ENCODE measurements at regions not wholly inside any gene's neighbourhood (a gene's known extent, or its start where the extent isn't known, plus 50 kb on each side); places are given as distances from the start of the nearest gene placed in this dataset.

DNA sequence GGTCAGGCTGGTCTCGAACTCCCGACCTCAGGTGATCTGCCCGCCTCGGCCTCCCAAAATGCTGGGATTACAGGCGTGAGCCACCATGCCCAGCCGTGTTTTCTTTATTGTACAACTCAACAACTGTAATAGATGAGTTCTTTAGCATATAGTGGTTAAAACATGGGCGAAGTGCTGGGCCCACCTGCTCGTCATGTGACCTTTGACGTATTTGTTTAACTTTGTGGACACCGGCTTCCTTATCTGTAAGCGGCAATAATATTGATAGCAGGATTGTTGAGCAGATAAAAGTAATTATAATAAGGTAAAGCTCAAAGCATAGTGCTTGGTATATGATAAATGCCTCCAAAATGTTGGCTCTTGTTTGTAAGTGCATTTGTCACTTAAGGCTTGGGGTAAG is 460.3 kb downstream of the KLF12 start:
- dilution Hi-C loops (cut with HindIII; ENCODE audit: low sequenced_read_pairs, unreplicated experiment) = no loop called here
- in situ Hi-C loops (cut with MboI; ENCODE audit: low sequenced_read_pairs) = no loop called here

More for the DNA sequence above, 460.3 kb downstream of the KLF12 start:
- ATAC-seq (ENCODE audit: low read depth) (no peak), DNase-seq (no peak)
- no peak overlapping the region for H3K4ac ChIP-seq (ENCODE audit: low read depth, low read length)
- H3K27ac ChIP-seq (ENCODE audit: insufficient read depth, low read length) = no peak overlapping the region
- H4K91ac ChIP-seq (ENCODE audit: insufficient read depth, low read depth, low read length) = no peak overlapping the region
- TF ChIP-seq, protein P1, sequence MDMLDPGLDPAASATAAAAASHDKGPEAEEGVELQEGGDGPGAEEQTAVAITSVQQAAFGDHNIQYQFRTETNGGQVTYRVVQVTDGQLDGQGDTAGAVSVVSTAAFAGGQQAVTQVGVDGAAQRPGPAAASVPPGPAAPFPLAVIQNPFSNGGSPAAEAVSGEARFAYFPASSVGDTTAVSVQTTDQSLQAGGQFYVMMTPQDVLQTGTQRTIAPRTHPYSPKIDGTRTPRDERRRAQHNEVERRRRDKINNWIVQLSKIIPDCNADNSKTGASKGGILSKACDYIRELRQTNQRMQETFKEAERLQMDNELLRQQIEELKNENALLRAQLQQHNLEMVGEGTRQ (IDR thresholded peaks at IDR 0.05; ENCODE audit: low read depth, low read length) = no peak
- no peak for TF ChIP-seq SMC3 (IDR thresholded peaks at IDR 0.05; ENCODE audit: low read depth, low read length)
- TF ChIP-seq BHLHE40 (IDR thresholded peaks at IDR 0.05; ENCODE audit: low read depth, low read length) = no peak
- no peak for TF ChIP-seq FOS (IDR thresholded peaks at IDR 0.05; ENCODE audit: low read depth, low read length)
- no peak for TF ChIP-seq NFE2L2 (IDR thresholded peaks at IDR 0.05; ENCODE audit: low read depth, low read length)
- H3K9ac ChIP-seq (ENCODE audit: low read depth, low read length) = no peak overlapping the region
- no CpG with 5 or more reads among the region's 11 CpGs for WGBS, 2 experiments (ENCODE audit: extremely low coverage in 2 of 2, insufficient read length in 1 of 2)
- no peak overlapping the region for H2BK120ac ChIP-seq (ENCODE audit: low read depth, low read length)
- ChIA-PET POLR2A (ENCODE audit: unreplicated experiment) (no interaction called here), CTCF (no interaction called here)
- H3K14ac ChIP-seq (replicated peaks; ENCODE audit: low read depth, low read length) = no peak overlapping the region
- H3K79me1 ChIP-seq (ENCODE audit: low read depth in 1 of 2, low read length in 2 of 2) = no peaks in the 10 kb centered on the region
- no peak overlapping the region for H2AFZ ChIP-seq (replicated peaks; ENCODE audit: low read length, poor library complexity)
- no peaks in the 10 kb centered on the region for H4K20me1 ChIP-seq (ENCODE audit: insufficient read depth, low read length)
- H3K27me3 ChIP-seq (ENCODE audit: control insufficient read depth, insufficient read depth, low read length) = no peaks in the 10 kb centered on the region
- no peaks in the 10 kb centered on the region for H3K9me3 ChIP-seq (ENCODE audit: control insufficient read depth, insufficient read depth, low read length)
- no peak overlapping the region for H3K56ac ChIP-seq (ENCODE audit: extremely low read depth, insufficient read depth, low read length)
- H2BK5ac ChIP-seq (ENCODE audit: low read depth, low read length, poor library complexity, severe bottlenecking) = no peak overlapping the region
- no peak overlapping the region for H3K4me3 ChIP-seq (ENCODE audit: insufficient read depth, low read depth, low read length)
- H2BK15ac ChIP-seq (ENCODE audit: low read depth, low read length) = no peak overlapping the region
- intact Hi-C loops (cut with micrococcal nuclease) = no loop called here
- no peak overlapping the region for H3K23ac ChIP-seq (ENCODE audit: low read depth, low read length)
- H4K5ac ChIP-seq (ENCODE audit: low read depth, low read length) = no peak overlapping the region
- H4K8ac ChIP-seq (ENCODE audit: low read depth in 2 of 2, low read length in 2 of 2) = no peak overlapping the region
- H3K36me3 ChIP-seq (ENCODE audit: control insufficient read depth, insufficient read depth, low read length) = no peaks in the 10 kb centered on the region
- no peak overlapping the region for H2AK9ac ChIP-seq (replicated peaks; ENCODE audit: low read depth, low read length, poor library complexity)
- peaks cover 4% of the 10 kb centered on the region; the same call in 1 of the 2 replicates for H3K4me1 ChIP-seq (ENCODE audit: control insufficient read depth, insufficient read depth, low read length)
- BruUV-seq (replicated peaks) = no TSS peak
- H3K9me1 ChIP-seq (ENCODE audit: insufficient read depth, low read length) = peaks cover 3% of the 10 kb centered on the region; the same call in 1 of the 2 replicates
- H3K18ac ChIP-seq (ENCODE audit: low read depth, low read length) = no peak overlapping the region
- no peak overlapping the region for H3K4me2 ChIP-seq (ENCODE audit: low read depth, low read length)
- H2BK20ac ChIP-seq (ENCODE audit: low read depth, low read length) = no peak overlapping the region
- no peak overlapping the region for H2AK5ac ChIP-seq (ENCODE audit: low read depth, low read length)
